Hematopoietic multipotent progenitor cell treated with erythropoietin and hydrocortisone succinate and interleukin-3 and kit ligand, for 4 days (in vitro differentiated cells): ENCODE measurements at regions not wholly inside any gene's neighbourhood (a gene's known extent, or its start where the extent isn't known, plus 50 kb on each side); places are given as distances from the start of the nearest gene placed in this dataset.
"Not testable (repeated sequence)": the region's sequence is repeated elsewhere in the genome, so short reads cannot be mapped to it uniquely, and the experiment has no call there.

Experiments used
- DNase-seq: peaks from one replicate; pipeline ENCODE4 v3.0.0-alpha.2; 2015

DNA sequence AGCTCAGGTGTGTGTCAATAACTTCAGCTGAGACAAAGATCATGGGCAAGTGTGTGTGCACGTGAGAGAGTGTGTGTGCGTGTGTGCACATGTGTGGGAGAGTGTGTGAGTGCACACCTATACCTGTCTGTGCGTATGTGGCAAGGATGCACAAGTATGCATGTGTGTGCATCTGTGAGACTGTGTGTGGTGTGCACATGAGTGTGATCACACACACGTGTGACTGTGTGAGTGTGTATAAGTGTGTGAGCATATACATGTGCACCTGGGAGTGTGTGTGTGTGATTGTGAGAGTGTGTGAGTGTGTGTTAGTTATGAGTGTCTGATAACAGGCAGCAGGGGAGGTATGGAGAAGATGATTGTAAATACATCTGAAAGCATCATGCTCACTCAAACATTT lies 657.3 kb upstream of the PFKP start:
- DNase-seq = no peak

DNA sequence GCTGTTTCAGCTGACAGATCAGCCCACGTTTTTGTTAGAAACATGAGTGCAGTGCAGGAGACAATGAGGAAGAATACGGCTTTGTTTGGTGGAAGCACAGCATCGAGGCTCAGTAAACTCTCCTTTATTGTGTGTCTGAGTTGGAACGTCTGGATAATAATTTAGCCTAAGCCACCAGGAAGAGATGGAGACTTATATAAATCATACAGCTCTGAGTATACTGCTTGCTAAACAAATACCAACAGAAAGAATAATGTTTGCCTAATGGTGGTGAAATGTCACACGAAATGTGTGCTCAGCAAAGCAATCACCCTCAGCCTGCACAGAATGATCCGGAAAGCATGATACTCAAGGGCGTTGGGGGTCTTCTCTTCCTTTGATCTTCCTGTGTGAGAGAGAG lies 664.1 kb upstream of the ADARB2 start:
- no peak for DNase-seq

DNA sequence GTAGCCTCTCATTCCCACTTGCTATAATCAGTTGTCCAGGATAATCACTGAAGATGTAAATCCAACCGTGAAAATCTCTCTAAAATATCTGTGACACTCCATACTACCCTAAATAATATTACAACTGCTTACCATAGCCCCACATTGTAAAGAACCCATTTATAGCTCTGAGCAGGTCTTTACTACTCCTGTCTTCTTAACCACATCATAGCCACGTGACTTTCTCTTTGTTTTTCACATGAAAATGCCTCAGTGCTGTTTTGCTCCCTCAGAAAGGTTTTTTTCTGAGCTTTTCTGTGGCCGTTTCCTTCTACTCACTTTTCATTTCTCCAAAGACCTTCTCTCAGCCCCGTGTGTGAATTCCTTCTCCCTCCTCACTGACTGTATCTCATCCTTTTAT lies 662.2 kb upstream of the ADARB2 start:
- no peak for DNase-seq

DNA sequence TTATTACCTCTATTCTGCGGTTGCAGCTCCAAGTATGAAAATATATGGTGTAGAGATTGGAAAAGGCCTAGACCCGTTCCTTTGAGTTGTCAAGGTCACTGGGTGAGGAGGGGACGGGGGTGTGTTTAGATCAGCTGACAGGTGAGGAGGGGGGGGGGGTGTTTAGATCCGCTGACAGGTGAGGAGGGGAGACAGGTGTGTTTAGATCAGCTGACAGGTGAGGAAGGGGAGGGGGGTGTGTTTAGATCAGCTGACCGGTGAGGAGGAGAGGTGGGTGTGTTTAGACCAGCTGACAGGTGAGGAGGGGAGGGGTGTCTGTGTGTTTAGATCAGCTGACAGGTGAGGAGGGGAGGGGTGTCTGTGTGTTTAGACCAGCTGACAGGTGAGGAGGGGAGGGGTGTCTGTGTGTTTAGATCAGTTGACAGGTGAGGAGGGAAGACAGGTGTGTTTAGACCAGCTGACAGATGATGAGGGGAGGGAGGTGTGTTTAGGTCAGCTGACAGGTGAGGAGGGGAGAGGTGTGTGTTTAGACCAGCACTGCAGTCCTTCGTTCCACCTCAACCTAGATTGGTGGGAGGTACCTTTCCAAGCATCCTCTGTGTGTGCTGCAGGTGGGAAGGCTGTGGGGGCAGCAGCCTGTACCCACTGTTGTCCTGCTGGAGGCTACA lies 655.0 kb upstream of the ADARB2 start:
- DNase-seq = no peak

DNA sequence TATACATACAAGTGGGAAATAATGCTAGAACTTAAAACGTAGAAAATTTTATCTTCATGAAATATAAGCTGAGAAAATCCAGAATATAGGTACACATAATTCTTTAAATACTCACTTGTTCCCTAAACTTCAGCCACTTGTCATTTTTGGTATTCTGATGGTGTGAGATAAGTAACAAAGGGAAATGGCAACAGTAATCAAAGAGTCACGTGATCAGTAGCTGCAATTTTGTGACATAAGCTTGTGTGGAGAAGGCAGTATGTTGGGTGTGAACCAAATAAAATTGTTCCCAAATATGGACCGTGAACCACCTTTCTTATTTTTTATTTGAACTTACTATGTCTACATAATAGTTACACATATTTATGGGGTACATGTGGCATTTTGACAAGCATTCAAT lies 650.3 kb upstream of the ADARB2 start:
- DNase-seq = no peak

DNA sequence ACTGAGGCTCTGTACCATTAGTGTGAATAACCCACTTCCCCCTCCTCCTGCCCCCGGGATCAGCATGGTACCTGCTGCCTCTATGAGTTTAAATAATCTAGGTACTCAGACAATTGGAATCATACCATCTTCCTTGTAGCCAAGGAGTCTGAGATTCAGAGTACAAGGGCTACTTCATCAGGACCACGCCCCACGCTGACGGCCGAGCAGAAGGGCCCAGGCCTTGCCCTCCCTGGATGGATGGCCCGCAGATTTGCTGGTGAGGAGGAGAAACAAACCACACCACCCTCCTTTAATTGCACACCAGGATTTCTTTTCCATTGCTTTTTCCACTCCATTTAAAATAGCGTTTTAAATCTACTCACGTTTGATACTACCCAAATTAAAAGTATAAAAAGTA lies 649.9 kb upstream of the ADARB2 start:
- no peak for DNase-seq

DNA sequence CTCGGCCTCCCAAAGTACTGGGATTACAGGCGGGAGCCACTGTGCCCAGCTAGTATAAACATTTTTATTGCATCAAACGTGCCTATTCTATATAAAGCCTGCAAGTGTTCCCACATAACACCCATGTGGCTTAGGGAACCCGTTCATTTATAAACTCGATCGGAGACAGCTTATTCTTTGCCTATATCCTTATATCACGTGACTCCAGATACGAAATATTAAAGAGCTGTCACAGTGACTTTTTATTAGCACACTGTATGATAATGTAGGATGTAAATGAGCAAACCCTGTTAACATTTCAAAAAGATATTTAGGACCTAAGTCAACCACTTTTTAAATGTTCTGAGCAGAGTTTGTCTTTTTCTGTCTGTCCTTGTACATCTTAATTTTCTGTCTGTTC lies 642.9 kb upstream of the ADARB2 start:
- no peak for DNase-seq

DNA sequence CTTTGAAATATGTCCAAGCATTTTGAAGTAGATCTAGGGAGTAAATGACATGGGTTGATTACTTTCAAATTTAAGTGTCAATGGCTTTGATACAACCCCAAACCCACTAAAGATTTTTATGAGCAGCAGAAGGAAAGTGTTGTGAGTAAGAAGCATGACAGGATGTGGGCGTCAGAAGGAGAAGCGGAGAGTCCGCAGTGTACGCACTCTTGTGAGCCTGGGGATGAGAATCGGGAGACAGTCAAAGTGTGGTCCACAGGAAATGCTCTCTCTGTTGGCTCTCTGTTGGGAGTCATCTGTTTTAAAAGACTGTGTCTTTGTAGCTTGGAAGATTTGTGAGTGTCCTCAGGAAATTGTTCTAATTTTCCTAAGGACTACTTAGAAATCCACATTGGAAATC lies 629.8 kb upstream of the ADARB2 start:
- no peak for DNase-seq

DNA sequence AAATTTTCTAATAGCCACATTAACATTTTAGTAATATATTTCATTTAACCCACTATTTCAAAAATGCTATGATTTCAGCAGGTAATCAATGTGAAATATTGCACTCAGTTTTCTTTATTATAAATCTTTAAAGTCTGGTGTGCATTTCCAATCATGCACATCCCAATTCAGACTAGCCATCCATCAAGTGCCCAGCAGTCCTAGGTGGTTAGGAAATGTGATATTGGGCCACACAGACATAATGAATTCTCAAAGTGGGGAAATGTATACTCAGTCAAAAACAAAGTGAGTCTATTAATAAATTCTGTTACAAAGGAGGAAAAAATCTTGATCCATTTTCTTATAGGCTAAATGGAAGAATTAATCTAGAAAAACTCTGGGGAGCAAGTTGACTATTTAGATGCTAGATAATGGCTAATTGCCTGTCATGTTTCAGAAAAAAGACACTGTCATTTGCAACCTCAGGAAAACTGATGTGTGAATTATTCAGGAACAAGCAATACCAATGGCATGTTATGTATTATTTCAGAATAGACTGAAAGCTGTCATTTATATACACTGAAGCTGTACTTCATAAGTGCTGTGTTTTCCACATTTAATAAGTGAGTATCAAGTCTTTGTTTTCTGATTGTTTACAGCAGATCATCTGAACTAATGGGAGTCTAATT lies 629.1 kb upstream of the ADARB2 start:
- DNase-seq = no peak

DNA sequence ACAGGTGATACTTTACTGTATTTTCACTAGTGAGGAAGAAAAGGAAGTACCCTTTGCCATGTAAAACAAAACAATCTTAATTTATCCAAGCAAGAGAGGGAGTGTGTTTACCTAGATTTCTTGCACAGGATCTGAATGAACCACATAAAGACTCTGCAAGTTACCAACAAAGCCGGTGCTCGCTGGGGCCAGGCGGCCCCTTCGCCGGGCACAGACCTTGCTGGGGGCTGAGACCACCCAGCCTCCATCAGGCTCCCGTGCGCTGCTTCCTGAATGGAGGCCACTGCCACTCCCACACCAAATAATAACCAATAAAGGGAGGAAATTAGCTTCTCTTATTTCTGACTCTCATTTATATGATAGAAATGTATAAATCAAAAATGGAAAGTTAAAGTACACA lies 625.0 kb upstream of the ADARB2 start:
- DNase-seq = no peak

DNA sequence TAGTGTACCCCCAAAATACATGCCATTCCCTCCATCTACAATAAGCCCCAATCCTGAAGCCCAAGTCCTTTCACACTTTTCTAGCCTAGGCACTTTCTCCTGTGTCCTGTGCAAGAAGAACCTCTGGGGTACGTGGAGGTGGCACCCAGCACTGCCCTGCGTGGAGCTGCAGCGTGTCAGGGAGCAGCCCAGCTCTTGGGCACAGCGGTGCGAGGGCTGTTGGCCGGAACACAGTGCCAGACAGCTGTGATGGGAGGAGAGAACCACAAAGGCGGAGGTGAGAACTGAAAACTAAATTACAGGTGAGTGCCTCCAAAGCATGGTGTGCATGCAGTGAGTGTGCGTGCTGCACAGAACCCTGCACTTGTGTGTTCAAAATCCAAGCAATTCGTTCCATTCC lies 621.3 kb upstream of the ADARB2 start:
- no peak for DNase-seq

DNA sequence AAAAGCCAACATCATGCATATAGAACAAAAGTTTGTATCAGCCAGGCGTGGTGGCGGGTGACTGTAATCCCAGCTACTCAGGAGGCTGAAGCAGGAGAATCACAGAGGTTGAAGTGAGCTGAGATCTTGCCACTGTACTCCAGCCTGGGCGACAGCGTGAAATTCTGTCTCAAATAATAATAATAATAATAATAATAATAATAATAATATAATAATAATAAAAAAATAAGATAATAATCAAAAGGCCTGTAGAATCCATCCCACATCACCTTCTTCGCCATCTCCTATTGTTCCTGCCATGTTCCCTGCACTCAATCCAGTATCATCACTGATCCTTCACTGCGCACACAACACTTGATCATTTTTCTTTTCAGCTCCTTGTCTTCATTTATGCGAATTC lies 619.3 kb upstream of the ADARB2 start:
- DNase-seq = no peak

DNA sequence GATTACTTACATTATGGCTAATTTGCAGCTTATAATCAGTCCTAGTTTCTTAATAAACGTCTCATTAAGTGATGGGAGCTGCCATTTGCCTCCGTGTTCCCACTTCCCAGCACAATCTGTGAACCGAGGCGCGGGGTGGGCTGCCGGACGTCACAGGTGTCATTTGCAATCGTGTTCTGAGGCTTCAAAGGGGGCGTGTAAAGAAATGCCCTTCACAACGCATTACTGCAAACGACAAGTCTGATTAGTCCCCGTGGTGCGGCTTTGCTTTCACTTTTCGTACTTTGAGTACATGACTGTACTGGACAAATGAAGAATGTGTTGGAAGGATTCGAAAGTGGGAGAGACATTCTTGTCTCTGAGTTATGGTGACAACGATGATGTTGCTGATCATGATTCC lies 614.2 kb upstream of the ADARB2 start:
- no peak for DNase-seq

DNA sequence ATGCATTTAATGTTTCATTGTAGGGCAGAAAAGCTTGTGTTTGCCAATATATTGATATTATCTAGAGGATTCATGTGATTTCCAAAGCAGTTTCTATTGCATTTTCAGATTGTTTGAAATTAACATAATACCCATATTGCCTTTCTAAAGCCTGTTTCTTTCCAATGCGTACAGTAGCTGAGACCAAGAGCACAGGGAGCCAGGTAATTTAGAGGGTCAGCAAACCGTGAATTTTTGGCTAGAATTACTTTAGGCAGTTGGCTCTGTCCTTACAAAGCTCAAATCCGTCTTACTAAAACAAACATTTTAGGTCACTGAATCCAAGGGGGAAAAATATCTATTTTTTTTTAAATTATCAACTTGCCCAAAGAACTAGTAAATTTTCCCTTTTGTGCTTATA lies 604.9 kb upstream of the ADARB2 start:
- DNase-seq = no peak

DNA sequence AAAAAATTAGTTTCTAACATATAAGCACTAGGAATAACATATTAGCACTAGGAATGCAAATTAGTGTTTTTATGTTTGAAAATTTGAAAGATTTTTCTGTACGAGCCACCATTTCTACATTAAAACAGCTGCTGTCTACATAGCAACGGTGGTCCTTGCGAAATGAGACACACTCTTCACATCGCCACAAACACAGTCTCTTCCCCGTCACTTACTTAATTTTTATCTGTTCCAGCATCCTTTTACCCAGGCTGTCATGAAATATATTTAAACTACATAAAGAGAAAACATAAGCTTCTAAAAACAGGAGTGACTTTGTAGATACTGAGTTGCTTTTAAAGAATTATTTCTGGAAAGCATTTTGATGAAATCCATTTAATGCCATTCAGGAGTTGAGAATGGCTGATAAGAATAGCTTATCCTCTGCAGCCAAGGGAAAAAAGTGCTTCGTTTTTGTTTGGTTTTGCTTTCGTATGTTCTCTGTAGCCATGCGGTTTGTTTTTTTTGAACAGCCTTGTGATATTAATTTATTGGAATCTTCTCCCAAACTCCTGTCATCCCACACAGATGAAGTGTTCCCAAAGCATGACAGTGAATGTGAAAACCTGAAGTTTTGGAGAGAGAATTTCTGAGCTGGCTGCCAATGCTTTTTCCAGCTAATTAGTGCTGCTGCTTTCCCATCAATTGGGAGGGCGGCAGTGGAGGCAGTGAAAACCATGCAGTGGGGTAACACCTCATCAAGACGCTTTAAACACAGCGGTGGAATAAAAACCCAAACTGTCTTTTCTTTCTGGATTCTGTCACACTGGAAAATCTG lies 603.7 kb upstream of the ADARB2 start:
- no peak for DNase-seq

DNA sequence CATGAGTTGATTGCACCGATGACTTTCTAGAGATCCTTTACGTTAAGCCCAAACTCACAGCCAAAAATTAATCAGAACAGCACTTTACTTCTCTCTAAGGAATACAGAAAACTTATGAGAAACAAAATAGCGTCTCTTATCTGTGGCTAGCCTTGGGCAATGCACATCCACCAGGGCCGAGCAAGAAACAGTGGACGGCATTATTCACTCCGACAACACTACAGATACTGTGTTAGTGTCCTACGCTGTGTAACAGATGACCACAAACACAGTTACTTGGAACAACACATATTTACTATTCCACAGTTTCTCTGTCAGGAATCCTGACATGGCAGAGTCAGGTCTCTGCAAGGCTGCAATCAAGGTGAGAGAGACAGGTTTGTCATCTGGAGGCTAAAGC lies 598.3 kb upstream of the ADARB2 start:
- no peak for DNase-seq

DNA sequence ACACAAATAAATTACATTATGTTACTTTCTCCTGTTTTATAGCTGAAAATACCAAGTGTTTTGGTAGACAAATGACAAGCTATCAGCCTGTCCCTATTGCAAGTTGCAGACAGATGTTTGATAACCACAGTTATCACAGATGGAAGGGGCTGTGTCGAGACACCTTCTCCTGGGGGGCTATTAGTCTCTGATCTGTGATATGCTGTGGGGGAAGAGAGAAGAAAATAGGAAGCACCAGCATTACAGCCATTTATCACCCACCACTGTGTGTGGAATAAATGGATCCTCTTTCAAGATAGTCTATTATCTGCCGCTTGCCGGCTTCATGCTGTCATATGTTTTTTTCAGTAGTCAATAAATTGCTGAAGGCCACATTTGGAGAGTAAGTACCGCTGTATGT lies 597.2 kb upstream of the ADARB2 start:
- no peak for DNase-seq

DNA sequence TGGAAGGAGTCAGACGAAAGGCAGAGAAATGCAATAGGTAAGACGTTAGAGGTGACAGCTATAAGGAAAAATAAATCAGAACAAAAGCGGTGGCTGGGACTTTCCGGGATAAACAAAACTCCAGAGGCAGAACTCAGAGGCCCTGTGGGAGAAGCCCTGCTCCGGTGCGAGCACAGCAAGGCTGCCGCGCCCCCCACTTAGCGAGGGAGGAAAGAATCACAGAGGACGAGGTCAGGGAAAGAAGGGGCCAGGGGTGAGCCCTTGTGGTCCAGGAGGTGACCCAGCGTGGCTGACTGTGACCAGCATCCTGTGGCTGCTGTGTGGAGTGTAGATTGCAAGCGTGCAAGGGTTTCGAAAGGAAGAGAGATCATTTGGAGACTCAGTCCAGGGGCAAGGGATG lies 591.8 kb upstream of the ADARB2 start:
- DNase-seq = no peak

DNA sequence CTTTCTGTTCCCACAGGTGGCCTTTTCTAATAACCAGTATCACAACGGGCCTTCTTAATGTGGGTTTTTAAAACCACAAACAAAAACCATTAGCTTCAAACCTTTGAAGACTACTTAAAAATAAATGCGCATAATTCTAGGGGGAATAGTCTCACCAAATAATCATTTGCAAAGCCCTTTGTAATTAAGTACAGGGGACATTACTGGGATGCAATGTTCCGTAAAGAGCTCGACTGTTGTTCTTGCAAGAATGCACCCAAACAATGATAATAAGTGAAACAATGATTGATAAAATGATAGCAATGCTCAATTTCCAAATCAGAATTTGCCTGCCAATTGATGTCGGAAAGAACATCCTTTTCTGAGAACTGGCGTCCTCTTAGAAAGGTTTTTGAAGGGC lies 589.1 kb upstream of the ADARB2 start:
- DNase-seq = no peak

DNA sequence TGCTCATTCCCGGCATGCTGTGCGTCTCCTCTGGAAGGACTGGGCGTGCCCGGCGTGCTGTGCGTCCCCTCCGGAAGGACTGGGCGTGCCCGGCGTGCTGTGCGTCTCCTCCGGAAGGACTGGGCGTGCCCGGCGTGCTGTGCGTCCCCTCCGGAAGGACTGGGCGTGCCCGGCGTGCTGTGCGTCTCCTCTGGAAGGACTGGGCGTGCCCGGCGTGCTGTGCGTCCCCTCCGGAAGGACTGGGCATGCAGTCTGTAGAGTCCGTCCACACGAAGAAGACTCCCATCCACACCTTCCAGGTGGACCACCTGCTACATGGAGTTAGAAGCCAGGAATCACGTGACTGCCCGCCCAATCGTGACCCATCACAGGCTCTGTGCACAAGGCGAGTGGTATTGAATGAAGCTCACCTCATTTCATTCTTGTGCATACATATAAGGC lies 577.7 kb upstream of the ADARB2 start:
- DNase-seq = not testable (repeated sequence)

DNA sequence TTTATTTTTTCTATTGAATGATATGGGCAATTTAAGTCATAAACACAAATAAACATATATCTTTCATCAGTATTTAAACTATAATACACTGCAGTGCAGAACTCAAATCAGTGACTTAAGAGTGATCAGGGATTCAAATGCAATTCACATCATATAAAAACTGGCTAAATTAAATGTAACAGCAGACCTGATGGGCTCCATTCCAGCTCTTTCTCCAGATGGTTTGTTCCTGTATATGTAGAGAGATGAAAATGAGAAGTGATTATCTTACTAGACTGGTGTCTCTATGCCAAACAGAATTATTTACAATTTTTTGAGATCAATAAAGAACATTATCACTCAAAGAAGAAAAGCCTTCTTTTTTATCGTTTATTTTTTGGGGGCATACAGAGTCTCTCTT lies 568.8 kb upstream of the ADARB2 start:
- no peak for DNase-seq

DNA sequence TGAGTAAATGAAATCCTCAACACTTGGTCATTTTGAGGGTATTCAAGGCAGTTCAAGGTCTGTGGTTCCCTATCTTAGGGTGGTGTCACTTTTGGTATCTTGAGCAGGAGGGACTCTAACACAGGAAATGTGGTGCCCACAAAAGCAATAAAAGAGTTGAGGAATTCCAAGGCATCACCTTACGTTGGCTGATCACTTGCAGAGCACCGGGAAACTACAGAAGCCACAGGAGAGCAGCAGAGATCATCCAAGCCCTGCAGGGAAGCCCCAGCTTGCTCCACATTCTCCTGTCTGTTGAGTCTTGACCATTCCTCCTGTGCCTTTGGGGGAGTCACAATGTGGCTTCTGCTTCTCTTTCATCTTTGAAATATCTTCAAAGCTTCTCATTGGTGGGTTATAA lies 565.8 kb upstream of the ADARB2 start:
- no peak for DNase-seq

DNA sequence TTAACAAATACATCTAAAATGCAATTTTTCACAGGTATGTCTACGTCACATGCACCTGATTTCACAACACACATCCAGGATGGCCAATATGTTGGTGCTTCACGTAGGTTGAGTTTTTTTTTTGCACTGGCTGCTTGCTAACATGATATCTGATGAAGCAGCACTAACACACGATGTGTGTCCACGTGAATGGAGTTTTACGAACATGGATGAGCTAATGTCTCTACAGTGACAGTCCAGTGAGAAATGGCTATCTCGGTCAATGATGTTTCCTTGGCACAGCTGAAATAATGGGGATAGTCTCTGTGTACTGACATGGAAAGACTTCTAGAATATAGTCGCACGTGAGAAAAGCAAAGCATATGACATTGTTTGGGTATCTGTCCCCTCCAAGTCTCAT lies 563.9 kb upstream of the ADARB2 start:
- no peak for DNase-seq

DNA sequence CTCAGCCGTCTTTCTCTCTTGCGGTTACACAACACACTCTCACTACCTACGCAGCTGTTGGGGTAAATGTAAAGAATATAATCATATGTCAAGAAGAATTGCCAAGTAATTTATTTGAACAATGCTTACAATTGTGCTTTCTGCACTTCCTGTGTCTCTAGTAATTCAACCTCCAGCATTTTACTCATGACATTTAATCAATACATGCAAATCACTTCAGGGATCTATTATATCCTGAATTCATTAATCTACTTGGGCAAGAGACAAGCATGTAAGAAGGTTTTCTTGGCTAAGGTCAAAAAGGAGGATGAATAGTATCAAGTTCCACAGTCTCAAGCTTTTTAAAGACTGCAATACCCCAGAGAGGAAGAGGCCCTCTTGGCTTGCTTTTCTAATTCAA lies 562.9 kb upstream of the ADARB2 start:
- no peak for DNase-seq
